NCI-H1436 (cell line): ENCODE measurements at regions not wholly inside any gene's neighbourhood (a gene's known extent, or its start where the extent isn't known, plus 50 kb on each side); places are given as distances from the start of the nearest gene placed in this dataset.

ENCODE experiments used
- DNase-seq: peaks from one replicate; lab custom pipeline; 2025; lab: John Stamatoyannopoulos, UW

DNA sequence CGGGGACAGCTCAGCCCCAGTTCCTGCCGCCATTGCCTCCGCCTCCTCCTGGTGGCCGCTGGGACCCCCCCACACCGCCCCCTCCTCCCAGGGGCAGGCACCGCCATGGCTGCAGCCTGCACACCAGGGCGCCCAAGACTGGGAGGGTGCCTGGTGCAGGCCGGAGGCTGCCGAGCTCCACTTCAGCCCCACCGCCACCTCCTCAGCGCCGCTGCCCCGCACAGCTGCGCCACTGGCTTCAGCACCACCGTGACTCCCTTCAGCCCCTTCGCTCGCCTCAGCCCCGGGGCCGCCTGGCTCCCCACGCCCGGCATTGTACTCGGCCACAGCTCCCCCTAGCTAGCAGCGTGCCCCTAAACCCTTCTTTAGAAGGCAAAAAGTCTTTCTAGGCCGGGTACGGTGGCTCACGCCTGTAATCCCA lies 131.1 kb downstream of the CRYBB2 start:
- no peak for DNase-seq

DNA sequence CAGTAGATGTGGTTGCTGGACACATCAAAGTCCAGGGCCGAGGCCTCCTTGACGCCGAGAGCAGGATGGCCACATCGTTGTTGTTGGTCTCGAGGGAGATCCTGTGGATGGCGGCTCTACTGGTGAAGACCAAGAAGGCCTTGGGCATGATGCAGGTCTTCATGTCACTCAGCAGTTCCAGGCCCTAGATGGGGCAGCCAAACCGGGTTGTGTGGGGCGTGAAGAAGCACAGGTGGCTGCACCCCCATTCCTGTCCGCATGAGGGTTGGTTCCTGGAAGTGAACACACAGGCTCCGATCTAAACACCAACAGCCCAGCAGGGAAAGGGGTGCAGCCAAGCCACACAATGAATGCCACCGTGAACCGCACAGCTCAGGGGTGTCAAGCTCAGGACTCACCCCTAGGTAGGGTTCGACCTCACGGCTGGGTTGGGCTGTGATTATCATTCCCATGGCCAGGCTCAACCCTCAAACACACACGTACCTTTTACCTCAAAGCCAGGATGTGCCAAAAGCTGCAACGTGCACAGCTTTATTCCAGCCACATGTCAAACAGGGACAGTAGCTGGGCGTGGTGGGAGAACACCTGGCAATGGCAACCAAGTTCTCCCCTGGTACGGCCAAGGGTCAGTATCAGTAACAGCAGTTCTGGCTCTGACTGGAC lies 132.3 kb downstream of the CRYBB2 start:
- DNase-seq: no peak

DNA sequence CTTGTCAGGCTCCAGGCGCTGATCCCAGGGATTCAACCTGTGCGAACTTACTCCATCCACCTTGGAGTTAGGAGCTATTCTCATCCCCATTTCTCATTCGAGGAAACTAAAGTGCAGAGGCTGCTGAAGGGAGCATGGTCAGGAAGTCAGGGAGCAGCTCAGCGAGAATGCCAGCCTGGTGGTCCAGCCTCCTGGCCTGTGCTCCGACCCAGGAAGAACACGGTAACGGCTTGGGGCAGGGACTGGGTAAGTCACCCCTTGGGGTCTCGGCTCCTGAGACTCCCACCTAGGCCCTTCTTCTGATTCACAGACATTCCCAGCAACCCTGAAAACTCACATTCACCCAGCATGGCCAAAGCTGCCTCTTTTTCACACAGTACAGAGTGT lies 132.8 kb downstream of the CRYBB2 start:
- DNase-seq: no peak

DNA sequence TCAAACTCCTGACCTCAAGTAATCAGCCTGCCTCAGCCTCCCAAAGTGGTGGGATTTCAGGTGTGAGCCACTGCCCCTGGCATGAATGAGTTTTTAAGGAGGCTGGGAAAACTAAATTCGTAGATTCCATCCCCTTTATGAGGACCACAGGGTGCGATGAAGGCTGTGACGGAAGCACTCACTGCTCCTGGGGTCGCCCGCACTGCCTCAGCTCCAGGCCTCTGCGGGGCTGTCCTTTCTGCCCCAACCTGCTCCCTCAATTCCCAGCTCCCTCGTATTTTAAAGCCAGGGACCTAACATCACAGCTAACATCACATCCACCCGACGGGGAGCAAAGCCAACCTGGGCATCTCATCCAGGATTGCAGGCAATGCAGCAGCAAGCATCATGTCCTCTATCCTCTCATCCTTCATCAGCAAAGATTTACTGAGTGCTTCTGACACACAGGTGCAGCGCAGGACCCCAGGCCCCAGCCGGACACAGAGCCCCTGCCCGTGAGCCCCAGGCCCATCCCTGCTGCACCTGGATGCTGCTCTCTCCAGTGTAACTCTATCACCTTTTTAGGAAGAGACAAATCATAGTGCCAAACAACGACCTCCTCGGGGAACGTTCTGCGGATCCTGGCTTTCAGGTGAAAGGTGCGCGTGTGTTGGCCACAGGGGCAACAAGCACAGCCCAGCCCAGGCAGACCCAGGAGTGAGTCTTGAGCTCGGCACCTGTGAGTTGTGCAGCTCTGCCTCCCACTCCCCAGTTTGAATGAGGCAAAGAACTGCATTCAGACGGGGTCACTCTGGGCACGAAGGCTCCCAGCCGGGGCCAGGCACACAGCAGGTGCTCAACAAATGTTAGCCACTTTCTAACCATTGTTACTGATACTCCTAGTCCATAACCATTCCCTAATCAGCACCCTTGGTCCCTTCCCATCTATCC lies 134.3 kb downstream of the CRYBB2 start:
- DNase-seq: no peak

DNA sequence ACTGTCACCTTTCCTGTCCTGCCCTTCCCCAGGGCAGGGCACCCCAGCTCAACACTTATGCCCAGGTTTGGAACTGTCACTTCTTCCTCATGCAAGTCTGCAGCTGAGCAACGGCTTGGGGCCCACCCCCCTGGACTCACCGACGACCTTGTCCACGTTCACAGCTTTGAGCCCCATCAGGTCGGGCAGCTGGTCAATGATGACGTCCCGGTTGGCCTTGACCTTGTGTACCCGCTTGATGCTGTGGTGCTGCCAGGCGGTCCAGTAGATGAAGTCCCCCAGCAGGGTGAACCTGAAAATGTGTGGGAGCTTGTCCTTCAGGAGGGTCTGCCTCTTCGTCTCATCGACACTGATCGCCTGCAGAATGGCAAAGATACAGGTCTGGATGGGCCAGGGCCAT lies 135.0 kb downstream of the CRYBB2 start:
- DNase-seq: no peak

DNA sequence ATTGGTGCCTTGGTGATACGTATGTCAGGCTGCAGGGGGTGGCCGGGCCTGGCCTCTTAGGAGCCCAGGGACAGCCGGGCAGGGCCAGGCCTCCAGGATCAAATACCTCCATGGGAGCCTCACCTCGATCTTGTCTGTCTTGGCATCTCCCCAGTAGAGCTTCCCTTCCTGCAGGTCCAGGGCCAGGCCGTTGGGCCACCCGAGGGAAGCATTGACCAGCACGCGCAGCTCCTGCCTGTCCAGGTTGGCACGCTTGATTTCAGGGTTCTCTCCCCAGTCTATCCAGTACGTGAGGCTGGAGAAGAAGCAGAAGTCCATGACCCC lies 137.7 kb downstream of the CRYBB2 start:
- no peak for DNase-seq

DNA sequence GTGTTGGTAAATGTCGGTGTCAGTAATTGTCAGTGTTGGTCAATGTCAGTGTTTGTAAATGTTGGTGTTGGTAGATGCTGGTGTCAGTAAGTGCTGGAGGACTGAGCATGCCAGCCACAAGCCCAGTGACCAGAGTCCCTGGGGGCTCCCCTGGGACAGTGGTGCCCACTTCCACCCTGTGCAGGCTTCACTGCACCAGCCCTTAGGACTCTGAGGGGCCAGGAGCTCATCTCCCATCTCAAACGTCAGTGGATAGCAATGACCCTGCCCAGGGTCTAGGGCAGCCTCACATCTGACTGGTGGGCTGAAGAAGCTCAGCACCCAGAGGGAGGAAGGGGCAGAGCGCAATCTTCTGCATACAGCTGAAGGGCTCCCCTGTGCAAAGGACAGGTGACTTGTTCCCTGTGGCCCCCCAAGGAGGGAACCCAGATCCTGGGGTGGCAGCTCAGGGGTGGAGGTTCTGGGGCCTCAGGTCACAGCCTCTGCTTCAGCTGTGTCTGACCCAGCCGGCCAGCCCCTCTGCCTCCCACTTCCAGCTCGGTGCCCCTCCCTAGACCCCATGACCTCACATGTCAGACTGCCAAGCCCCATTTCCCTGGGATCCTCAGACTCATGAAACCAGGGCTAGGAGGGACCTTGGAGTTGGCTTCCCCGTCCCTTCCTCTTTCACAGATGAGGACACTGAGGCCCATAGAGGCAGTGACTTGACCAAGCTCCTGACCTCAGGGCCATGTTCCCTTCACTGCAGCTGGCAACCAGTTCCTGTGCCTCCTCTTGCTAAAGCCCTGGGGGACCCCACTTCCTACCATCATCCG lies 138.4 kb downstream of the CRYBB2 start:
- DNase-seq: no peak

DNA sequence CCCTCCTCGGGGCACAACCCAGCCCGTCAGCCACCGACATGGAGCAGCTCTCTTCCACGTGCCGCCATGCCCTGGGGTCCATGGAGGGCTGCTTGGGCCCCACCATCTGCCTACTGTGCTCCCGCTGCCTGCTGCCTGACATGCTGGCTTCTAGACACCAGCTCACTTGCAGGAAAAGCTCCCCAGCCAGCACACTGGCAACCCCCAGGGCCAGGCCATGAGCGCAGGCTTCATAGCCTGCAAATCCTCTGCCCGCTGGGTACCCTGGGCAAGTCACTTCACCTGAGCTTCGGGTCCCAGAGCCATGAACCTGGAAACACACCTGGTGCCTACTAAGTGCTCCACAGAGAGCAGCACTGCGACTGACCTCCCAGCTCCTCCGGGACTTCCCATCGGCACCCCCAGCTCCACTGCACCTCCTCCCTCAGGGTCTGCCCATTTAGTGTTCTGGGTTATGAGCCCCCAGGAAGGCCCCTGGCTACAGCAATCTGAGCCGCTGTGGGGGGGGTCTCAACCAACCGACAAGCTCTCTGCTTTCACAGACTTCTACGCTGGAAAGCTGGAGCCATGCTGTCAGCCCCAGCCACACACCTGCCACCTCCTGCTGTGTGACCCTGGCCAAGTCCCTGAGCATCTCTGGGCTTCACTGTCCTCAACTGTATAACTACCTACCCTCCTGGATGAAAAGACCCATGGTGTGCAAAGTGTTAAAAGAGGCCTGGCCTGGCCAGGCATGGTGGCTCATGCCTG lies 139.2 kb downstream of the CRYBB2 start:
- no peak for DNase-seq

DNA sequence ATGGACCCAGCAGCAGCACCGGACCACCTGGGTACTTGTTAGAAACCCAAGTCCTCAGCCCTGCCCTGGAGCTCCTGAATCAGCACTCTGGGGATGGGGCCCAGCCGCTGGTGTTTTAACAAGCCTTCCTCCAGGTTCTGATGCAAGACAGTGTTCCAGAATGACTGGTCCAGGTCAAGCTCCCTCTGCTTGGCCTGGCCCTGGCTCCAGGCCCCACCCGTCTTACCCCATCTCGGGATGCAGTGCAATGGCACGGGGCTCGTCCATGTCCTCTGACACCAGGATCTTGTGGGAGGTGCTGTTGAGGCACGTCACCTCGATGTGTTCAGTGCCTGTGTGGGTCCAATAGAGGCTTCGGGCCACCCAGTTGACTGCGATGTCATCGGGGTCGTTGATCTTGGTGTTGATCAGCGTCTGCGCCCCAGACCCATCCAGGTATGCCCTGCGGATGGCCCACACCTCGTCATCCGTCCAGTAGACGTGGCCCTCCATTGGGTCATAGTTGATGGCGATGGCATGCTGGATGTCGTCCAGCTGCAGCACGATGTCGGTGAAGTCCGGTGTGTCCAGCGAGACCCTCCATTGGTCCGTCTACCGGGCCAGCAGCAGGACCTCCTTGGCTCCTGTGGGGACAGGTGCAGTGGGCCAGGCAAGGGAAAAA lies 140.3 kb downstream of the CRYBB2 start:
- no peak for DNase-seq

DNA sequence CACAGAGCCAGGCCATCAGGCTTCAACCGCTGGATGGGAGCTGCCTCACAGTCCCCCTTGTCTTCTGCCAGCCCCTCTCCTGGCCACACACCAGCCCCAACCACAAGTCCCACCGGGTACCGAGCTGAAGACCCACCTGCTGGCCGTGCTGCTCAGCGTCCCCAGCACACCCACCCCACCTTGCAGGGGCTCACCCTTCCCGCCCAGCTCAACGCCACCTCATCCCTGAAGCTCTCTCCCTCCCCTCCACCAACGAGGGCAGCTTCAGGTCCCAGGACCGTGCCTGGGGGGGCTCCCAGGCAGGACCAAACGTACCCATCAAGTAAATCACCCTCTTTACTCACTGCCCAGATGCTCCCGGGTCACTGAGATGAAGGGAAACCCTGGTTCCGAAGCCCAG lies 141.0 kb downstream of the CRYBB2 start:
- DNase-seq: no peak

DNA sequence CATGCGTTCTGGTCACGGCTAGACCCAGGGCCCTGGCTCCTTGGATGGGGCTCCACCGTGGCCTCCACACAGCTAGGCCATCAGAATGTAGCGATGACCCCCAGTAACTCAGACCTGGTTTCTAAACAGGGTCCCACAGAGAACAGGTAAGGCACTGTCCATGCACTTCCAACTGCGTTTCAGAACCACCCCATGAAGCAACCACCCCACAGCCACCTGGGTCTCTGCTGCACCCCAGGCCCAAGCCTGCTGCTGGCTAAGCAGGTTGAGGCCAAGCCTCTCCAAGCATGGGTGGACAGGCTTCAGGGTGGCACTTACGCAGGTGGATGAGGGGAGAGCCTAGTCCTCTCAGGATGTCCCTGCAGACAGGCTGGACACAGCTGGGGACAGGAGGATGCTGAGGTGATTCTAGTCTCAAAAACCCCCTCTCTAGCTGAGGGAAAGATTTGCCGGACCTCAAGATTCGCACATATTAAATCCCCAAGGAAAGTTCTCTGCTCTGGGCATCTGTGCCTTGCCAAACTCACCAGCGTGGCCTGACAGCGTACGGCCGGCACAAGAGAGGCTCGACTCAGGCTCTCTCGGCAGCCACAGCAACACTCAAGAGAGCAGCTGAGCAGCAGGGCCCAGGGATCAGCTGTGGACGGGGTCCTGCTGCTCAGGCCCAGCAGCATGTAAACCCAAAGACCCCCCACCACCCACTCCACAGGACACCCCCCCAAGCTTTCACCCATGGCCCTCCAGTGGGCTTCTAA lies 141.6 kb downstream of the CRYBB2 start:
- DNase-seq: no peak

DNA sequence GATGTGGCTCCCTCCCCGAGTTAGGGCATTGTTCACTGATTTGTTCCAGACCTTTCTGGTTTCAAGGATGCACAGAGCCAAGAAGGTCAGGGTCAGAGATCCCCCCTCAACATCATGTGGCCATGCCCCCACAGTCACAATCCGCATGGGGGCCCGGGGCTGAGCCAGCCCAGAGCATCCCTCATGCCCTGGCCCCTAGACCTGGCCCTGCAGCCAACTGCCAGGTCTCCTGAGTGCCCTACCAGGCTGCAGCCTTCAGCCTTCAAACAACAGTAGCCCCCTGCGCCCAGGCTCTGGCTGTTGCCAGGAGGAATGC lies 142.4 kb downstream of the CRYBB2 start:
- DNase-seq: no peak

DNA sequence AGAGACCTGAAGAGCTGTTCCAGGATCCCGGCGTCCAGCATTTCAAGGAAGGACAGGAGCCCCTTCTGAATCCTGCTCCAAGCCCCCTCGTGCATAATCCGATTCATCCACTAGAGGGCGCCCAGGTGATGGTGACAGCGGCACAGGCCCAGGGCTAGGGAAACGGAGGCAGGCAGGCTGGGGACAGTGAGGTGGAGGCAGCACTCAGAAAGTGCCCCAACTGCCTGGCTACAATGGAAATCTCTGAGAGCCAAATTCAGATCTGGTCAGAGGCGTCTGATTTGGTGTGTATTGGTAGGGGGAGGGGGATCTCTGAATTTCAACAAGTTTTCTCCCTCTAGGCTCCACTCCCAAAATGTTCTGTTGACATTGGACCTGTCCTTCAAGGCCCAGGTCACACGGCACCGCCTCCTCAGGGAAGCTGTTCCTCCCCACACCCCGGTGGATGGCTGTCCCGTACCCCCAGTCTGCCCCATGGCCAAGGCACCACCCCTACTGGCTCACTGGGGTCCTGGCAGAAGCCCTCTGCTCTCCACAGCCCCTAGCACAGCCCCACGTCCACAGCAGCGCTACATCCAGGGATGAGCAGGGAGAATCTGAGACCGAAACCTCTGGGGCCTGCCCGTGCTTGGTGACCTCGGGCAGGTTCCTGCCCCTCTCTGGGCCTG lies 142.9 kb downstream of the CRYBB2 start:
- DNase-seq: peak; percentile 36

DNA sequence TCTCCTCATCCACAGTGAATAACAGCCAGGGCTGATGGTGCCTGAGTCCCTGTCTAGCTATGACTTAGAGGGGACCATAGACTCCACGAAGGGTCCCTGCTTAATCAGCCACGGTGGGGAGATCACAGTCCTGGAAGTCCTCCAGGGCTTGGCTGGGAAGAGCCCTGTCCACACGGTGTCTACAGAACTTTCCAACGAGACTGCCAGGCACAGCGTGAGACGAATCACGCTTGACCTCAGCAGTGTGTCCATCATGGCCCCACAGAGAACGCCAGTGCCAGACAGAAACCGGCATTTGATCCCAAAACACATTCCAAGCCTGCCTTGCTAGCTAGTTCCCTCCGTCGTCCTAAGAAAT lies 143.4 kb downstream of the CRYBB2 start:
- DNase-seq: no peak

DNA sequence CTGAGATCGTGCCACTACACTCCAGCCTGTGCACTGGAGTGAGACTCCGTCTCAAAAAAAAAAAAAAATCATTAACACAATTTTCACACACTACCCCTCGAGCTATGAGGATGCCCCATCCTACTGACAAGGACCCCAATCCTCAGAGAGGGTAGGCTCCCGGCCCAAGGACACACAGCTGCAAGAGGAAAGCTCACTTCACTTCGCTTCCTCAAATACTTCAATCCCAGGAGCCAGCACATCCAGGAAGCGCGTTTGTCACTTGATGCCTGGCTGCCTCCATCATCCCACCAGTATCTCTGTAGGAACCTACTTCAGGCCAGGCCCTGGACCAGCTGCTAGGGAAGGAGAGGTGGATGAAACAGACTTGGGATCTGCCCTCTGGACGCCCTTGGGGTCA lies 144.0 kb downstream of the CRYBB2 start:
- no peak for DNase-seq

DNA sequence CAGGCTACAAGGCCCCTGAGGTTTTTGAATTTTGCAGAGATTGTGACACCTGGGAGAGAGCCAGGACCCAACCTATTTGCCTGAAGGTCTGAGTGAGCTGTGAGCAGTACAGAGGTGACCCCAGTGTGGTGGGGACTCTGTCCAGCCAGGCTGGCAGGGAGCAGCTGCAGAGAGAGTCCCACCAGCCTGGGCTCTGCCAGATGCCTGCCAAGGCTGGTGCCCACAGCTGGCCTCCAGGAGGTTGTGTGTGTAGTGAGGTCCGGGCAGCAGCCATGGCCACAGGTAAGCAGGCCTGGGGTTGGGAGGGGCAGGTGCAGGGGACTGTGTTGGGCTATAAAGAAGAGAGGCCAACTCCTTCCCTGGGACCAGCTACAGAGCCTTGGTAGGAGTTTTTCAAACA lies 144.8 kb downstream of the CRYBB2 start:
- DNase-seq: no peak

DNA sequence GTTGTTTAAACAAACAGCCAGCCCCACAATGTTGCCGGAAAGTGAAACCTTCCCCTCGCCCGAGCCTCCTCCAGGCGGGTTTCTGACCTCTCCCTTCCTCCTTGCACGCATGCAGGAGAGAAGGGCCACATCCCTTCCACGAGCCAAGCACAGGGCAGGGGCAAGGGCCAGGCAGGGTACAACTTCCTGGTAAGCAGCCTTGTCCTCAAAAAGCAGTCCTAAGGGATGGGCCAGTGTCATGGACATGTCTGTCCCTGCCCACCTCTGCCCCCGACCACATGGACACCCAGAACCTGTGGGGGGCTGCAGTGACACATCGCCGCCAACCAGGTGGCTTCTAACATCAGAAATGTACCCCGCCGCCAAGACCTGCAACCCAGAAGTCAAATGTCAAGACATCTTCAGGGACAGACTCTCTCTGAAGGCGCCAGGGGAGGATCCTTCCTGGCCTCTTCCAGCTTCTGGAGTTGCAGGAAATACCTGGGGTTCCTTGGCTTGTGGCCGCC lies 145.3 kb downstream of the CRYBB2 start:
- DNase-seq: no peak

DNA sequence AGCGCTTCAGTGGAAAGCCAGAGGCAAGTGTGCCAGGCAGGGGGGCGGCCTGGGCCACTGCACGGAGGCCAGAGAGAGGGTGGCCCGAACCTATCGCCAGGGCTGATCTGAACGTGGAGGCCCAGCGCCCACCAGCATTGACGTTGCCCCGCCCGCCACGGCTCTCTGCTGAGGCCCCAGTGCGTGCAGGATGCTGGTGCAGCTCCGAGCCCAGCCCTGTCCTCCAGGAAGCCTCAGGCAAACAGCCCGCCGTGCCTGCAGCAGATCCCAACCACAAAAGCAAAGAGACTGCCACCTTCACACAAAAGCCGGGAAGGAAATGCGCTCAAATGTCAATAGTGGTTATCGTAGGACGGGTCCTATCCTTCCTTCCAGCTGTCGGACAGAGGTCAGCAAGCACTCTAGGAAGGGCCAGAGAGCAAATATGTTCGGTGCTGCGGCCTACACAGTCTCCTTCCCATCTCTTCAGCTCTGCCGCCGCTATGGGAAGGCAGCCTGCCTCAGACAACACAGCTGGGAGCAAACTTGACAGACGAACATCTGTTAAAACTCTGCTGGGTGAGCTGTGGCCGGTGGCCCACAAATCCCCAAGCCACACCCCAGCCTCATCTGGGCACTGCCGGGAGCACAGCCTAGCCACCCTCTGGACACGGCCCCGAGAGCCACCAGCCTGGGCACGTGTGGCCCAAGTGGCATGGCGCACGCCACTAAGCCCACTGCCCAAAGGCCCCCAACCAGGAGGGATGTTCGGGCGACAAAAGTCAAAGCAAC lies 146.2 kb downstream of the CRYBB2 start:
- no peak for DNase-seq

DNA sequence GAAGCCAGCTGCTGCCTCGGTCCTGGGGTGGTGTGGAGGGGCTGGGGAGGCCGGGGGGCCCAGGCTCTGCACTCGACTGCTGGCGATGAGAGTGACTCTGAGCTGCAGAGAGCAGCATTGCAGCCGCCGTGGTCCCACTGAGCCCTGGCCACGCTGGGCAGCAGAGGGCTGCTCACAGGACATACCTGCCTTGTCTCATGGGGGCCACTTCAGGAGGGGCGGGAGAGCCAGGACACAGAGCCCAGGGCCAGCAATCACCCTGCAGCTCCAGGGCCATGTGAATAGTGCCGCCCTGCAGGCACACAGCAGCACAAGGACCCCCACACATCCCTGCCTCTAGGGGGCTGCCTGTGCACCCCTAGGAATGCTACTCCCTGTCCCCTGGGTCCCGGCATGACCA lies 147.0 kb downstream of the CRYBB2 start:
- DNase-seq: no peak
